HFF-Myc (cell line): ENCODE measurements at regions not wholly inside any gene's neighbourhood (a gene's known extent, or its start where the extent isn't known, plus 50 kb on each side); places are given as distances from the start of the nearest gene placed in this dataset.

ENCODE experiments used
- DNase-seq: peaks from one replicate; pipeline ENCODE4 v3.0.0-alpha.2; 2011; ENCODE audit warnings: low read depth; ENCODE audit errors: extremely low read depth
- H3K4me3 ChIP-seq: replicated peaks from 2 replicates; pipeline ENCODE4 v1.5.1; 2011; ENCODE audit warnings: low read depth, mild to moderate bottlenecking, control low read depth, low read length
- CTCF ChIP-seq: IDR thresholded peaks from 2 replicates; pipeline ENCODE4 v1.5.1; 2012; ENCODE audit warnings: mild to moderate bottlenecking, low read depth, low read length, control low read depth; ENCODE audit errors: missing control alignments

- DNase-seq, result no peak
Measured at GRCh38 chr18:57258131-57258777, 94.1 kb upstream of the ST8SIA3 start.

GRCh38 chr18:57267368-57267925 is 84.9 kb upstream of the ST8SIA3 start:
- DNase-seq, result no peak
- no peak for TF ChIP-seq CTCF
- H3K4me3 ChIP-seq, result no peak overlapping the region

More at GRCh38 chr18:57258131-57258777, 94.1 kb upstream of the ST8SIA3 start:
- TF ChIP-seq CTCF, result no peak
- H3K4me3 ChIP-seq, result no peak overlapping the region

- no peak overlapping the region for H3K4me3 ChIP-seq
- no peak for TF ChIP-seq CTCF
- DNase-seq, result no peak
Measured at GRCh38 chr18:57269756-57270155, 82.6 kb upstream of the ST8SIA3 start.

- no peak for DNase-seq
- no peak for TF ChIP-seq CTCF
- H3K4me3 ChIP-seq, result no peak overlapping the region
Measured at GRCh38 chr18:57270156-57270555, 82.2 kb upstream of the ST8SIA3 start.

- TF ChIP-seq CTCF, result no peak
- H3K4me3 ChIP-seq, result no peak overlapping the region
- no peak for DNase-seq
Measured at GRCh38 chr18:57273194-57273593, 79.2 kb upstream of the ST8SIA3 start.

- H3K4me3 ChIP-seq, result no peak overlapping the region
- DNase-seq, result no peak
Measured at GRCh38 chr18:57275111-57275510, 77.2 kb upstream of the ST8SIA3 start.

More at GRCh38 chr18:57275111-57275510, 77.2 kb upstream of the ST8SIA3 start:
- no peak for TF ChIP-seq CTCF
